ENCODE measurements at regions not wholly inside any gene's neighbourhood (a gene's known extent, or its start where the extent isn't known, plus 50 kb on each side); places are given as distances from the start of the nearest gene placed in this dataset.
A peak's percentile ranks its signal among the peaks of the same experiment; 100 is the strongest.

GRCh38 chr9:129394886-129395279 is 216.8 kb upstream of the IER5L start:
- Mint-ChIP-seq H3K27me3 (ENCODE audit: low read depth) (no peaks in the 10 kb centered on the region), H3K36me3 (ENCODE audit: low read depth) (no peaks in the 10 kb centered on the region), H3K4me1 (ENCODE audit: low read depth) (no peaks in the 10 kb centered on the region)

GRCh38 chr9:129394061-129394885 is 216.2 kb upstream of the IER5L start:
- Mint-ChIP-seq H3K9me3 (ENCODE audit: low read depth) (no peaks in the 10 kb centered on the region), H3K27ac (ENCODE audit: unreplicated experiment) (no peak overlapping the region), H3K27me3 (ENCODE audit: low read depth) (no peaks in the 10 kb centered on the region), H3K4me1 (ENCODE audit: low read depth) (no peaks in the 10 kb centered on the region), H3K36me3 (ENCODE audit: low read depth) (no peaks in the 10 kb centered on the region), H3K4me3 (ENCODE audit: unreplicated experiment) (no peak overlapping the region)
- DNase-seq (ENCODE audit: low spot score) = peak; percentile 71
- no peak for TF ChIP-seq CTCF (IDR thresholded peaks at IDR 0.05)

More at GRCh38 chr9:129394886-129395279, 216.8 kb upstream of the IER5L start:
- H3K27ac Mint-ChIP-seq (ENCODE audit: unreplicated experiment) = no peak overlapping the region
- DNase-seq (ENCODE audit: low spot score) = no peak
- no peak for TF ChIP-seq CTCF (IDR thresholded peaks at IDR 0.05)
- no peak overlapping the region for H3K4me3 Mint-ChIP-seq (ENCODE audit: unreplicated experiment)
- H3K9me3 Mint-ChIP-seq (ENCODE audit: low read depth) = no peaks in the 10 kb centered on the region

GRCh38 chr9:129393064-129393463 is 215.0 kb upstream of the IER5L start:
- no peak for TF ChIP-seq CTCF (IDR thresholded peaks at IDR 0.05)
- Mint-ChIP-seq H3K4me3 (ENCODE audit: unreplicated experiment) (no peak overlapping the region), H3K4me1 (ENCODE audit: low read depth) (no peaks in the 10 kb centered on the region), H3K9me3 (ENCODE audit: low read depth) (no peaks in the 10 kb centered on the region), H3K36me3 (ENCODE audit: low read depth) (no peaks in the 10 kb centered on the region), H3K27ac (ENCODE audit: unreplicated experiment) (no peak overlapping the region), H3K27me3 (ENCODE audit: low read depth) (no peaks in the 10 kb centered on the region)
- DNase-seq (ENCODE audit: low spot score) = no peak

GRCh38 chr9:129392093-129392541 is 214.1 kb upstream of the IER5L start:
- no peaks in the 10 kb centered on the region for H3K36me3 Mint-ChIP-seq (ENCODE audit: low read depth)
- no peak overlapping the region for H3K27ac Mint-ChIP-seq (ENCODE audit: unreplicated experiment)
- no peak for TF ChIP-seq CTCF (IDR thresholded peaks at IDR 0.05)
- no peaks in the 10 kb centered on the region for H3K27me3 Mint-ChIP-seq (ENCODE audit: low read depth)
- peak; percentile 55 for DNase-seq (ENCODE audit: low spot score)
- no peaks in the 10 kb centered on the region for H3K4me1 Mint-ChIP-seq (ENCODE audit: low read depth)
- no peaks in the 10 kb centered on the region for H3K9me3 Mint-ChIP-seq (ENCODE audit: low read depth)
- H3K4me3 Mint-ChIP-seq (ENCODE audit: unreplicated experiment) = no peak overlapping the region

- no peaks in the 10 kb centered on the region for H3K36me3 Mint-ChIP-seq (ENCODE audit: low read depth)
- no peak for TF ChIP-seq CTCF (IDR thresholded peaks at IDR 0.05)
Observed at GRCh38 chr9:129391221-129391661, 213.2 kb upstream of the IER5L start.

More at GRCh38 chr9:129391221-129391661, 213.2 kb upstream of the IER5L start:
- Mint-ChIP-seq H3K27me3 (ENCODE audit: low read depth) (no peaks in the 10 kb centered on the region), H3K4me3 (ENCODE audit: unreplicated experiment) (no peak overlapping the region), H3K4me1 (ENCODE audit: low read depth) (no peaks in the 10 kb centered on the region), H3K27ac (ENCODE audit: unreplicated experiment) (no peak overlapping the region), H3K9me3 (ENCODE audit: low read depth) (no peaks in the 10 kb centered on the region)
- peak; percentile 84 for DNase-seq (ENCODE audit: low spot score)

Measured in chondrocyte (in vitro differentiated cells).